Parathyroid adenoma (tissue), 2 donors: ENCODE measurements at regions not wholly inside any gene's neighbourhood (a gene's known extent, or its start where the extent isn't known, plus 50 kb on each side); places are given as distances from the start of the nearest gene placed in this dataset.

ENCODE experiments used
- H2AFZ ChIP-seq: fragments of 300-600 bp; sonication (generic); one replicate; pipeline ENCODE4 v1.7.0; 2017; ENCODE audit warnings: antibody characterized with exemption, mild to moderate bottlenecking
- H3K27ac ChIP-seq: fragments of 300-600 bp; sonication (generic); one replicate; pipeline ENCODE4 v1.7.0; 2017
- H3K27me3 ChIP-seq: fragments of 300-600 bp; sonication (generic); one replicate; pipeline ENCODE4 v1.7.0; 2017; ENCODE audit warnings: low read length; ENCODE audit not compliant: control insufficient read depth, insufficient read depth
- H3K36me3 ChIP-seq: fragments of 300-600 bp; sonication (generic); one replicate; pipeline ENCODE4 v1.7.0; 2017; ENCODE audit warnings: low read length; ENCODE audit not compliant: control insufficient read depth, insufficient read depth
- H3K4me1 ChIP-seq: fragments of 300-600 bp; sonication (generic); one replicate; pipeline ENCODE4 v1.7.0; 2017; ENCODE audit warnings: control low read depth
- H3K4me2 ChIP-seq: fragments of 300-600 bp; sonication (generic); one replicate; pipeline ENCODE4 v1.7.0; 2017; ENCODE audit warnings: low read length
- H3K4me3 ChIP-seq: fragments of 300-600 bp; sonication (generic); one replicate; pipeline ENCODE4 v1.7.0; 2017; ENCODE audit warnings: low read depth, low read length
- H3K79me2 ChIP-seq: fragments of 300-600 bp; sonication (generic); one replicate; pipeline ENCODE4 v1.7.0; 2017; ENCODE audit warnings: control low read depth
- H3K9ac ChIP-seq: fragments of 300-600 bp; sonication (generic); one replicate; pipeline ENCODE4 v1.7.0; 2017; ENCODE audit warnings: mild to moderate bottlenecking
- H3K9me3 ChIP-seq: fragments of 300-600 bp; sonication (generic); one replicate; pipeline ENCODE4 v1.7.0; 2017; ENCODE audit warnings: low read length; ENCODE audit not compliant: control insufficient read depth
- TF ChIP-seq, protein P1 (sequence below): fragments of 300-600 bp; sonication (generic); IDR thresholded peaks from one replicate; pipeline ENCODE4 v1.7.0; 2017; ENCODE audit warnings: antibody characterized with exemption, mild to moderate bottlenecking
- donor health status: primary hyperparathyroidism.

DNA sequence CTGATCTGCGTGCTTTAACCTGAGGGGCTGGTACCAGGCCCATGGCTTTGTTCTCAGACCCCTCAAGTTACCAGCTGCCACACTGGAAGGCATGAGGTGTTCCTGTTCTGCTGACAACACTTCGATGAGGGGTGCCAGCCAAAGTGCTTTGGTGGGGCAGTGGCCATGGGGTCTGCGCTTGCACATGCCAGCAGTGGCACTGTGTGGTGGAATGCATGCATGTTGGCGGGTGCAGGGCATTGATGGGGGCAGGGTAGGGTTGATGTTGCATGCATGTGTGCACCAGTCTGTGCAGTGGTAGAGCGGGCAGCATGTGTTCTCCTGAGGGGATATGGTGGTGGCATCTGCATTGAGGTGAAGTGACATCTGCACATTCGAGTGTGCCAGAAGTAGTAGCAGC is 497.0 kb downstream of the SQOR start:
- TF ChIP-seq, protein P1, sequence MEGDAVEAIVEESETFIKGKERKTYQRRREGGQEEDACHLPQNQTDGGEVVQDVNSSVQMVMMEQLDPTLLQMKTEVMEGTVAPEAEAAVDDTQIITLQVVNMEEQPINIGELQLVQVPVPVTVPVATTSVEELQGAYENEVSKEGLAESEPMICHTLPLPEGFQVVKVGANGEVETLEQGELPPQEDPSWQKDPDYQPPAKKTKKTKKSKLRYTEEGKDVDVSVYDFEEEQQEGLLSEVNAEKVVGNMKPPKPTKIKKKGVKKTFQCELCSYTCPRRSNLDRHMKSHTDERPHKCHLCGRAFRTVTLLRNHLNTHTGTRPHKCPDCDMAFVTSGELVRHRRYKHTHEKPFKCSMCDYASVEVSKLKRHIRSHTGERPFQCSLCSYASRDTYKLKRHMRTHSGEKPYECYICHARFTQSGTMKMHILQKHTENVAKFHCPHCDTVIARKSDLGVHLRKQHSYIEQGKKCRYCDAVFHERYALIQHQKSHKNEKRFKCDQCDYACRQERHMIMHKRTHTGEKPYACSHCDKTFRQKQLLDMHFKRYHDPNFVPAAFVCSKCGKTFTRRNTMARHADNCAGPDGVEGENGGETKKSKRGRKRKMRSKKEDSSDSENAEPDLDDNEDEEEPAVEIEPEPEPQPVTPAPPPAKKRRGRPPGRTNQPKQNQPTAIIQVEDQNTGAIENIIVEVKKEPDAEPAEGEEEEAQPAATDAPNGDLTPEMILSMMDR, result no peak
- Histone ChIP-seq H3K4me2 (no peak overlapping the region), H3K36me3 (no peaks in the 10 kb centered on the region), H3K79me2 (no peaks in the 10 kb centered on the region), H3K4me3 (no peak overlapping the region), H3K9ac (no peak overlapping the region), H3K4me1 (no peaks in the 10 kb centered on the region), H3K27ac (no peak overlapping the region), H2AFZ (no peak overlapping the region), H3K27me3 (no peaks in the 10 kb centered on the region), H3K9me3 (no peaks in the 10 kb centered on the region)

DNA sequence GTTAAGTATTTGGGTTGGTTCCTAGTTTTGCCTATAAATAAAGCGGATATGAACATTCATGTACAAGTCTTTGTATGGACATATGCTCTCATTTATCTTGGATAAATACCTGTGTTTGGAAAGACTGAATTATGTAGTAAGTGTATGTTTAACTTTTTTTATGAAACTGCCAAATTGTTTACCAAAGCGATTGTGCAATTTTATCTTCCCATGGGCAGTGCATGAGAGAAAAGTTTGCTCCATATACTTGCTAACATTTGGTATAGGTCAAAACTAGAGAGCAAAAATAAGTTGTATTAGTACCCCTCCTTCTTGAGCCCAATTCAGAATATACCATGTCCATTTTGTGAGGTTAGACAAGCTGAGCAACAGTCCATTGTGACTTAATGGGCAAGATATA is 502.6 kb downstream of the SQOR start:
- no peak overlapping the region for H3K27ac ChIP-seq
- no peaks in the 10 kb centered on the region for H3K9me3 ChIP-seq
- H3K27me3 ChIP-seq, result no peaks in the 10 kb centered on the region
- no peaks in the 10 kb centered on the region for H3K36me3 ChIP-seq
- H3K4me2 ChIP-seq, result no peak overlapping the region
- no peak overlapping the region for H3K9ac ChIP-seq
- no peak overlapping the region for H3K4me3 ChIP-seq
- H2AFZ ChIP-seq, result no peak overlapping the region
- TF ChIP-seq, protein P1, result no peak
- H3K4me1 ChIP-seq, result no peaks in the 10 kb centered on the region
- H3K79me2 ChIP-seq, result no peaks in the 10 kb centered on the region

DNA sequence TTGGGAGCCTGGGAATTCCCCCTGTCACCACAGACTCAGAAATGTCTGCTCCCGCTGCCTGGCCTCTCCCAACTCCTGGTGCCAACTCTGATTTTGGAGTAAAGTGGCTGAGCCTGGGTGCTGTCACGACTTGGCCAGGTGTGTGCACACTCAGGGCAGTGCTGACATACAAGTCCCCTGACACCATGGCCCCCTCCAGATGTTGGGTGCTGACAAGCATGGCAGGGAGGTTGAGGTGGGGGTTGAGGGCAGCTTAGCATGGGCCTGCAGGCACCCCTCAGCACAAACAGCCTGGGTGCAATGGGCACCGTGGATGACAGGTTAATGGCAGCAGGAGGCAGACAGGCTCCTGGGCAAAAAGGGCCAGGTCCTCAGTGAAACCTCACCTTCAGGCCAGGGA is 511.2 kb downstream of the SQOR start:
- Histone ChIP-seq H3K4me1 (no peaks in the 10 kb centered on the region), H3K9me3 (no peaks in the 10 kb centered on the region), H2AFZ (no peak overlapping the region), H3K27me3 (no peaks in the 10 kb centered on the region), H3K4me2 (no peak overlapping the region), H3K27ac (no peak overlapping the region), H3K9ac (no peak overlapping the region), H3K79me2 (no peaks in the 10 kb centered on the region), H3K36me3 (no peaks in the 10 kb centered on the region), H3K4me3 (no peak overlapping the region)
- TF ChIP-seq, protein P1, result no peak

DNA sequence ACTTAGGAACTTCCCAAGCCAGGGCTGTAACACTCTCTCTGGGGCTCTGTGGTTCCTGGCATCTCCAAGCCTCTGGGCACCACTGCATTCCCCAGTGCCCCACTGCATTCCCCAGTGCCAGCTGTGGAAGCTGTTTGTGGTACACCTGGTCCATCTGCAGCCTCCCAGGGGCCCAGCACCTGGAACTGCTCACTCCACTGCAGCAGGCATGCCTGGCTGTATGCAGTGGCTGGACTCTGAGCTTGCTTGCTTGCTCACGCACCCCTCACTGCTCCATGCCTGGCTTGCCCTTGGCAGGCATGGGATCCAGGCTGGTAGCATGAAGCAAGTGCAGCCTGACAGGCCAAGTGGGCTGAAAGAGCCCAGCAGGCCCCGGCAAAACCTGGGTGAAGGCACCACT is 512.1 kb downstream of the SQOR start:
- no peak overlapping the region for H3K27ac ChIP-seq
- TF ChIP-seq, protein P1, result no peak
- no peaks in the 10 kb centered on the region for H3K79me2 ChIP-seq
- no peak overlapping the region for H3K4me2 ChIP-seq
- no peaks in the 10 kb centered on the region for H3K27me3 ChIP-seq
- H3K36me3 ChIP-seq, result no peaks in the 10 kb centered on the region
- no peaks in the 10 kb centered on the region for H3K9me3 ChIP-seq
- H3K4me3 ChIP-seq, result no peak overlapping the region
- H3K9ac ChIP-seq, result no peak overlapping the region
- H3K4me1 ChIP-seq, result no peaks in the 10 kb centered on the region
- no peak overlapping the region for H2AFZ ChIP-seq

DNA sequence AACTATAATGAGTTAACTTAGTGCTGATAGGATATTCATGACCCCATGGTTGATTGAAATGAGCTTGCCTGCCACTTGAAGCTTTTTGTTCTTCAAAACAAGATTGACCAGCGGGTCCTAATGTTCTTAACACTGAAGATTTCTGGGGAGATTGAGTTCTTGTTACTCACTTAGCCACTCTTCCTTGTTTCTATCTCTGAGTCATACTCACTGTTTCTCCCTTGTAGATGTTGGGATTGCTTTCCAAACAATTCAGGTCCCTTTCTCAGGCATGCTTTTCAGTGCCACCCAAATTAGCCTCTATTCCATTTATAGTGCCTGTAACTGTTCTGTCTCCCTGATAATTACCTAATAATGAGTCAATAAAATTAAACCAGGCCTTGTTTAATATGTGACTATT is 517.0 kb downstream of the SQOR start:
- Histone ChIP-seq H3K4me3 (no peak overlapping the region), H3K4me1 (no peaks in the 10 kb centered on the region), H3K9me3 (no peaks in the 10 kb centered on the region), H2AFZ (no peak overlapping the region), H3K27ac (no peak overlapping the region), H3K9ac (no peak overlapping the region), H3K27me3 (no peaks in the 10 kb centered on the region), H3K4me2 (no peak overlapping the region), H3K36me3 (no peaks in the 10 kb centered on the region), H3K79me2 (no peaks in the 10 kb centered on the region)
- TF ChIP-seq, protein P1, result no peak
